Left cardiac atrium (tissue), 4 donors: ENCODE measurements at regions not wholly inside any gene's neighbourhood (a gene's known extent, or its start where the extent isn't known, plus 50 kb on each side); places are given as distances from the start of the nearest gene placed in this dataset.

Source experiments
- ATAC-seq, 2 donors: fragments of 200-7000 bp; cut with Tn5 transposase; one replicate each; pipeline ENCODE4 v1.9.1; 2020; ENCODE audit warnings: mild to moderate bottlenecking in 2 of 2, moderate library complexity in 2 of 2
- DNase-seq: peaks from one replicate; pipeline ENCODE4 v3.0.0-alpha.2; 2020
- intact Hi-C, 2 donors: fragments of 100-400 bp; cut with DNase I; formaldehyde crosslinking; loops; one replicate each; pipeline versions ENCODE4 v1.14.1 to v1.15.1; 2022 to 2023
- donor health status: DM: no; HTN: yes; CAD: no.
- donor health status: DM: no; HTN: yes; CAD: no; lungs with severe emphysema.
- donor health status: DM: yes; HTN: yes; CAD: no.
- donor health status: Dilated cardiomyopathy.

DNA sequence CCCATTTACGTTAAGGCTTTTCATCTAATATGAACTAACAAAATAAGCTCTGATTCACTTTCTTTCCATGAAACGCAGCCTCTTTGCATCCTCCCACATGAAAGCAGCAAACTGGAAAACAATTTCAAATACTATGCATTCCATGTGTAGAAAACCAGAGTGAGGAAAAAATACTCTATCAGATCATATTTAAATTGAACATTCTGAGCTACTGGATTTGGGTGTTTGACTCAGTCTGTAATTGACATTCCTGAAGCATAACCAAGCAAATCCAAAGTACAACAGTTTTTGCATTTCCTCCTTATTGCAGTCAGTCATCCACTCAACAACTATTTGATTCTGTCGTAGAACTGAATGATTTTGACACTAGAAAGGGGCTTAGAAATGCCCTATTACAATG lies 399.1 kb upstream of the NMUR2 start:
- DNase-seq: no peak
- no peak for ATAC-seq
- intact Hi-C loops: no loop called here

DNA sequence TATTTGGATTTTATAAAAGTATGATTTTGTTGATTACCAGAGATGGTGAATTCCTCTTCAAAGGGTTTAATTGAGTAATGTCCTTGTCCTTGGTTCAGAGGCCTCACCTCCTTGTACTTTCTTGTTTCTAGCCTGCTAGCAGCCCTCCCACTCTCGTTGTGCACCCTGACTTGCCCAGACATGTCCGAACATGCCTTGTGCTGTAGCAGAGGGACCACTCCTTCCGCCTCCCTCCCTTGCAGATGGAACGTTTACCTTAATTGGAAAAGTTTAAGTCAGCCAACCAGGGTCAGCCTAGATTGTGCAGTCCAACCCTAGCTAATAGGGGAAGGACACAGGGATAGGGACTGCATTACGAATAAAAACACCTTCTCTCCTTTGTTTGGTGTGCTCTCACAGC lies 406.9 kb upstream of the NMUR2 start:
- ATAC-seq (no peak), DNase-seq (no peak)
- intact Hi-C loops: no loop called here

DNA sequence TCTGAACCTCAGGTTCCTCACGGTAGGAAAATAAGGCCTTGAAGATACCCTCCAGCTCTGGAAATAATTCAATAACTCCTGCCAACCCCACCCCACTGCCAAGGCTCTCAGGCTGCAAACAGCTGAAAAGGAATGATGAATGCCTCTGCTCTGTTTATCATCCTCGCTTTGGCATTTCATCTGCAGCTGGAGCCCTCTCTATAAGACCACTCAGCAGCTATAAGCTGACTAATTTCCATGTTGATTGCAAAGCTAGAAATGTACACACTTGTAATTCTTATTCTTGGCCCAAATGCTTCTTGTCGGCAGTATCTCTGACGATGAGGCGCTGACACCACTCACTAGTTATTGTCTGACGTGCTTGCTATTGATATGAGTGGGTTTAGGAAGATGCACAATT lies 408.4 kb upstream of the NMUR2 start:
- intact Hi-C loops: no loop called here
- DNase-seq: no peak
- ATAC-seq: no peak

DNA sequence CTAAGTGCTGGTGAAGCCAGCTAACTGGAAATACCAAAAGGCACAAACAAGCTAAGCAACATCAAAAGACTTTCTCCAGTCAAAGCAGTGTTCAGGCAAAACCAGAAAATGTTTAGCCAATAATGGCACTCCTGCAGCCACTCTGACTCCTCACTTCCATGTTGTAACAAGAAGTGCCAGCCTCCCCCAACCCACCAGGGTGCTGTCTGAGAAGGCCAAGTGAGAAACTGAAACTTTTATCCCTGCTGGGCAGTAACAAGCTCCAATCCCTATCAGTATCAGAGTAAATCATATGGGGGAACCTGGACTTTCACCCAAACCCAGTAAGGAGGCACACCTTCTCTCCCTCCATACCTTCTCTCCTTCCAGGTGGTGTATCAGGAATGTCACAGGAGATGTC lies 414.8 kb upstream of the NMUR2 start:
- ATAC-seq (no peak), DNase-seq (no peak)
- intact Hi-C loops: no loop called here

DNA sequence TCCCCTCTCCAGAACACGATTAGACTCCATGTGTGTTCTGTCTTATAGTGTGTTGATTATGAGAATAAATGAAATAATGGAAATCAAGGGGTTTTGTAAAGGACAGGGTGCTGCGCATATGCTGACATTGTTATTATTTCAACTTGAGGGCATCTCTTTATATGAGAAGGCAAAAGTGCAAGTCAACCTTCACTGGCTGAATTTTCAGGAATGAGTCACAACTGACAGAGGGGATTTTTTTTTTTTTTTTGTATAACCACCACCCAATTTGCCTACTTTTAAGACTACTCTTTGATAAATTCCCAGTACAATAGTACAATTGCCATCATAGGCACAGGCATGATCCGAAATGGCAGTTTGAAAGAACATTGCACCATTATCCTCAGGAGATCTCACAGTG lies 419.2 kb upstream of the NMUR2 start:
- intact Hi-C loops: no loop called here
- no peak for ATAC-seq
- no peak for DNase-seq

DNA sequence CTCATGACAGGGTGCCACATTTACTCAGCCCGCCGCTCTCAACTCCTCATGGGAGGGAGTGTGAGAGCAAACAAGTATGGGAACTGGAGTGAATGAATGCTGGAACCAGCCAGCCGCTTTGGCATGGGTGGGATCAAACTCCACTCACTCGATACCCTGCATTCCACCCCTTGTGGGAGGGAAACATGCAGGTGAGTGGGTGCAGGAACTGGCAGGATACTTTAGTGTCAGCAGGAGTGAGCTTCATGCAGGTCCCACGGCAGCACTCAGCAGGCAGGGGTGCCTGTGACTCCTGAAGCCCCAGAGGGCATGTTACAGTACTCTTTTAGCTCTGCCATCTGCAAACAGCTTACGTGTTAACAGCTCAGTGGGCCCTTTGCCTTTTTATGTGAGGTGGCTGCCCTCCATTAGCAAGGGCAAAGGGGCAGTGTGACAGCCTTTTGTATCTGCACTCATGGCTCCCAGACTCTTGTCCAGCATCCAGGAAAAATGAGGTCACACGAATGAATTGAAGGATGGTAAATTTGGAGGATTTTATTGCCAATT lies 433.2 kb upstream of the NMUR2 start:
- intact Hi-C loops: no loop called here
- ATAC-seq (peak; percentile 29 to 41), DNase-seq (no peak)

DNA sequence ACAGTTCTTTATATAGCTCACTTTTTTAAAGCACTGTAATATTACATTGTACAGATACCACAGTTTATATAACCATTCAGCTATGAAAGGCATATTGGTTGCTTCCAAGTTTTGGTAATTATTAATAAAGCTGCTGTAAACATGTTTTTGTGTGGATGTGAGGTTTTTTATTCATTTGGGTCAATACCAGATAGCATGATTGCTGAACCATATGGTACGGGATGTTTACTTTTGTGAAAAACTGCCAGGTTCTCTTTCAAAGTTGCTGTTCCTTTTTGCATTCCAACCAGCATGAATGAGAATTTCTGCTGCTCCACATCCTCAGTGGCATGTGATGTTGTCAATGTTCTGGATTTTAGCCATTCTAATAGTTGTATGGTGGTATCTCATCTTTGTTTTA lies 439.6 kb upstream of the NMUR2 start:
- intact Hi-C loops: no loop called here
- DNase-seq (no peak), ATAC-seq (no peak)

DNA sequence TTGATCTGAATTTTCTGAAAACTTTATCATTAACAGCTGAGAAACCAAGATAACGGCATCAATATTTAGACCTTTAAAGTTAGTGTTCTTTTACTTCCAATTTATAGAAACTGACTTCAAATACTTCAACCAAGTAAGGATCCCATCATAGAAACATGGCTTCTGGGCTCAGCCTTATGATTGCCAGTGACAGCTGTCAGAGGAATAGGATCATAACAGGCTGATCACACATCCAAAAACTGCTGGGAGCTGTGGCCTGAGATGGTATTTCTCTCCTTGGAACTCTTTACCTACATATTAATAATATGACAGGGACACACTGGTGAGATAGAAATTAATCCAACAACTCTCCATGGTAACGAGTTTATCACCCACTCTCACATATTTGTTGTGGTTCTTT lies 448.3 kb upstream of the NMUR2 start:
- intact Hi-C loops: no loop called here
- DNase-seq (no peak), ATAC-seq (no peak)

DNA sequence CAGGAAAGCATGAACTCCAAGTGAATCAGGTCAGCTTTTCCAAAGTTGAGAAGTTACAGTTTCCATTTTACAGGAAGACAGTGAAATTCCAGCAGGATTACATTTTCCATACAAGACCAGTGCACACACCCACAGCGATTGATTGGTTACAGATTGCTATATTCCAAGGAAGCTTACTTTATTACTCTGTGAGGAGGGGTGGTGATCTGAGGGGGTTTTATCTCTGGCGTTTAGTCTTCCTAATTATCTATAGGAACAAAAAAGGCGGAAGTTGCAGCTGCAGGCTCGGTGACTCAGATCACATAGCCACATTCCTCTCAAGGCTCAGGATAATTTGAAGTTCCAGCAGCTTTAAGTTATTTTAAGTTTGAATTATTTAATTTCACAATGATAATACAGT lies 450.4 kb upstream of the NMUR2 start:
- ATAC-seq: no peak
- DNase-seq: no peak
- intact Hi-C loops: no loop called here

DNA sequence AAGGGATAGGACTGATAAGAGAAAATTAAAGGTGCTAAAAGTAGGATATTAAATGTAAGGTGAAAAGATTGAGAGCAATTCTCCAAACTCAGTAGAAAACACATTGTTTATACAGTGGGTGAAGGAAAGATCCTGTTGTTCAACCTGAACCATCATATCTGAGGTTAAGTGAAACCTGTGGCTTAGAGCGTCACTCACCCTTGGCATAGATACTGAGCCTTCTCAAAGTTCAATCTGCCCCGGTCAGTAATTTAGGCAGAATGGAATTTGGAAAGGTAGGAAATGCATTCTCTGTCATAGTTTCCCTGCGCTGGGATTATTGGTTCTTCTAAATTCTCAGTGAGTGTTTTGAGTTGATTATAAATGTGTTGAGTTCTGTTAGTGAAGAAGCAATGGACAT lies 456.2 kb upstream of the NMUR2 start:
- no peak for ATAC-seq
- intact Hi-C loops: no loop called here
- DNase-seq: no peak

DNA sequence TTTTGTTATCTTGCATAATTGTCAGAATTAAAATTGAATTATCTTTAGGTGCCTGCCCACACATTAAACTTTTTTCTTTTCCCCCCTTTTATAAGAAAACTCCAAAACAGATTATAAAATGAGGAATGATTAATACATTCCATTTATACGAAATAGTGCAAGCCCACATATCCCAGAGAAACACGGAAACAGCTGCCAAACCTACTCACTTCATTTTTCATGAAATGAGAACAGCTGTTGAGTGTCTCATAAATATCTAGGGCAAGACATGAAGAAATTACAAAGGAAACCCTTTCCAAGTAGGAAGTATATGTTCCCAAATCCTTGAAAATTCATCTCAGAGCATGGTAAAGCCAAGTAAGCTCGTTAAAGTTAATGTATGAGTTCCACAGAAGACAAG lies 459.4 kb upstream of the NMUR2 start:
- no peak for ATAC-seq
- no peak for DNase-seq
- intact Hi-C loops: no loop called here

DNA sequence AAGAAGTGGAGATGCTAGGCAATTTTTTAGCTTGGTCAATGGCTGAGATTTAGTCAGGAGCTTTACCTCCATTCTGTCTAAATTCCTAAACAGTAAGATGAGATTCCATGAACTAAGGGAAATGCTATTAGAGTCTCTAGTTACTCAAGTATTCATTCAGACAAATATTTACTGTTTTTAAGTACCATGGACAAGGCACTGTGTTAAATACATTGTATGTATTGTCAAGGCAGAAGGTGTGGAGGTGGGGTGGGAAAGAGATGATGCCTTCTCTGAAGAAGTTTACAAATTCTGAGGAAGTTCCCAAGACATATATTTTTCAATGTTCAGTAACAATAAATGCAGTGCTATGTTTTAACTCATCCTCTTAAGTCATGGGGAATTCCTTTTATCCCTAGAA lies 459.9 kb upstream of the NMUR2 start:
- intact Hi-C loops: no loop called here
- ATAC-seq (no peak), DNase-seq (no peak)

DNA sequence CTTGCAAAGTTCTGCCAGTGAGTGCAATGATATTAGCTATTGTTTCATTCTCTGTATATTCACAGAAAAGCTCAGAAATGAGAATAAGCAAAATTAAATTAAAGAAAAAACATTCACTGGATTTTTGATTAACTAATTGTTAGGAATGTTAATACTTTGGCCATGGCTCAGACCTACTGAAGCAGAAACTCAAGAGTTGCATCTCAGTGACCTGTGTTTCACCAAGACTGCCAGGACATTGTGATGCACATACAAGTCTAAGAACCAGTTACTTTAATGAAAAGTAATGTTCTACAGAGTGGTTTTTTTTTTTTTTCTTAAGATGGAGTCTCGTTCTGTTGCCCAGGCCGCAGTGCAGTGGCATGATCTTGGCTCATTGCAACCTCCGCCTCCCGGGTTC lies 464.9 kb upstream of the NMUR2 start:
- DNase-seq: no peak
- ATAC-seq: no peak
- intact Hi-C loops: no loop called here

DNA sequence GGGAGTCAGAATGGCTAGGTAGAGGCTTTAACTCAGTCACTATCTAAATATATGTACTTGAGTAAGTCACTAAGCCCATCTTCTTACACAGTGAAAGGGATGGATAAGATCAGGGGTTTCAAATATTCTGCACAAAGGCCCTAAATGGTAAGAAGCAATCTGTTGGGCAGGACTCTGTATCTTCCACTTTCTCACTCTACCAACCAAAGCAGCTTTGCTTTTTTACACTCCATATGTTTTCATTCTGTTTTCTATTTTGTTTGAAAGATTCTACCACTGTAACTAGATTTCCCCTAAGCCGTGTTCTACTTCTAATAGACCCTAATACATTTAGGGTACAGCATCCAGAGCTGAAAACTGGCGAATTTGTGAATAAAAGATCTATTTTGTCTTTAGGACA lies 477.5 kb upstream of the NMUR2 start:
- intact Hi-C loops: no loop called here
- ATAC-seq: no peak
- no peak for DNase-seq

DNA sequence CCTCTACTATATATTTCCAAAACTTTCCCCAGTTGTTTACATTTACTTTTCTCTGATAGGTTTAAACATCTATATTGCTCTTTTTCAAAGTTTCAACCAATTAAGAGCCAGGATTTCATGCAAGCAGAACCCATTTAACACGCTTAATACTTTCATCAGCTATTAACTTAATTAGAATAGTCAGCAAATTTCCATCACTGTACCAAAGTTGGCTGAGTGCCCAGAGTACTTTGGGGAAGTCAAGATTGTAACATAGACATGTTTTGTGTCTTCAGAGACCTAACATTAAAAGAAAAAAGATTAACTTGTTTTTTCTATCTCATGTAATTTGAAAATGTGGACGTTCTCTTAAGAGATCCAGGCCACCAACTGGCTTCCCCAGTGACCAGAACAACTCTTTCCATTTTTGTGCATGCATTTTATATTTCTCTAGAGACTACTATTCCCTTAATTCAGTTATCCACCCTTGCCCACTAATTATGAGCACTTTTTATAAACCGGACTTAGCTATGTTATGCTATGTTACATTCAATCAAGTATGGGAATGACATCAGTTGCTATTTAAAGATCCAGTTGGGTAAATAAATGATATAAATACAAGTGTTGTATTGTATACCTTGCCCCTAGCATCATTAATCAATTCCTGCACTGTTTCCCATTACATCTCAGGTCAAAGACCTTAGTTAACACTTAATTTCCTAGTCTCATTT lies 478.1 kb upstream of the NMUR2 start:
- ATAC-seq: no peak
- intact Hi-C loops: no loop called here

DNA sequence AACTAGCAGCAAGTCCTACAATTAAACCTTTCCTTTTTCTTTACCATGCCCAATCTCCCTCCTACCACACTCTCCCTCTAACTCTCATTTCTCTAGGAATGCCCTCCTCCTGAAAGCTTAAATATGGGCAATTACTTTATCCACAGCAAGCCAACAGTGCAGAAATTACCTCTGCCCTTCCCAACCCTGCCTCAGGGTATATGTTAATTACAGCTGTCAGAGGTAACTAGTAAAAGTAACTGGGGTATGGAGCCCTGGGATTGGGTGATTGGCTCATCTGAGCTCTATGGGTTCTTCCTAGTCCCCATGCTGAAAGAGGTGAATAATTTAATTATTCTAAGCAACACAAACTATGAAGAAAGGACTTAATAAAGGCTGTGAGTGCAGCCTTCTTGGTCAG lies 478.9 kb upstream of the NMUR2 start:
- DNase-seq (no peak), ATAC-seq (no peak)
- intact Hi-C loops: no loop called here

More for the DNA sequence above, 478.1 kb upstream of the NMUR2 start:
- no peak for DNase-seq

DNA sequence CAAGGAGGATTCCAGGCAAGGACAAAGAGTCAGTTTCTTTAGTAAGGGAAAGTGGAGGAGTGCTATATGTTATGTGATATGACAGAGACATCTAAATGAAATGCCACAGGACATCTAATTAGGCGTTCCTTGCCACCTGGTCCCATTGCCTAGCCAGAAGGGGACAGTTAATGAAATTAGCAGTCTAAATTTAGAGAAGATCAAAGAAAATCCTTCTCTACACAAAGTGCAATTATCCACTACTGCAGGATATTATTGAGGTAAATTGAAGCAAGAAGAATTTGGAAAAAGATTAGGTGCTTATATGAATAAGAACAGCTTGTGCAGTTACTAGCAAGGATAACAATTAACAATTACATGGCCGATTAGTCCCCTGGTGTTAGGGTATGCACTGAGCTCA lies 495.3 kb upstream of the NMUR2 start:
- ATAC-seq: no peak
- intact Hi-C loops: no loop called here
- no peak for DNase-seq

DNA sequence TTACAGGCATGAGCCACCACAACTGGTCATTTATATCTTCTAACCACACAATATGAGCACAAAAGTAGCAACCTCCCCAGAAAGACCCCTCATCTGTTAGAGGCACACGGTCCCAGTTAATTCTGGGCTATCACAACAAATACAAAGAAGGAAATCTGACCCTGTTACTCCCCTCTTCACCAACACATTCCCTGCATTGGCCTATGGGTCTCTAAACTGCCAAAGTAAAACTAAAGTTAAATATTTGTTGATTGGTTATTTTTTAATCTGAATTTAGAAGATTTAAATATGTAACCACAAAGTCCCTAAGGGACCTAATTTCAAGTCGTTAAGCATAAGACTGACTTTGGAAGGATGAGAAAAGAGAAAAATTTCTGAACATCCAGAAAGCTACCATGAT lies 496.7 kb upstream of the NMUR2 start:
- intact Hi-C loops: no loop called here
- no peak for DNase-seq
- no peak for ATAC-seq

DNA sequence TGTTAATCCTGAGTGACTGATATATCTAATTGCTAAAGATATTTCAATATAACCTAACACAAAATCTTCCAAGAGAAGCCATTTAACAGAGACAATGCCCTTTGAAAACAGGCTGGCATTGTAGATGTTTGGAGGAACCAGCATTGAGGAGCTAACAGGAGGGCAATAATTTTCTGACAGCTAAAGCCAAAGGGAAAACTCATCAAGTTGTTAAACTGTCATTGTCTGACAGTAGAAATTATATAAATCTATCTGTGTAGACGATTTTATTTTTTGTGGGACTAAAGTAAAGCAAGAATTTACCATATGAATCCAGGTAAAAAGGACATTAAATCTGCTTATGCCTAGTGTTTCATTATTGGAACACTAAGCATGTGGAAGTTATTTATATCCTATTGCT lies 500.2 kb upstream of the NMUR2 start:
- intact Hi-C loops: no loop called here
- no peak for ATAC-seq
- no peak for DNase-seq

DNA sequence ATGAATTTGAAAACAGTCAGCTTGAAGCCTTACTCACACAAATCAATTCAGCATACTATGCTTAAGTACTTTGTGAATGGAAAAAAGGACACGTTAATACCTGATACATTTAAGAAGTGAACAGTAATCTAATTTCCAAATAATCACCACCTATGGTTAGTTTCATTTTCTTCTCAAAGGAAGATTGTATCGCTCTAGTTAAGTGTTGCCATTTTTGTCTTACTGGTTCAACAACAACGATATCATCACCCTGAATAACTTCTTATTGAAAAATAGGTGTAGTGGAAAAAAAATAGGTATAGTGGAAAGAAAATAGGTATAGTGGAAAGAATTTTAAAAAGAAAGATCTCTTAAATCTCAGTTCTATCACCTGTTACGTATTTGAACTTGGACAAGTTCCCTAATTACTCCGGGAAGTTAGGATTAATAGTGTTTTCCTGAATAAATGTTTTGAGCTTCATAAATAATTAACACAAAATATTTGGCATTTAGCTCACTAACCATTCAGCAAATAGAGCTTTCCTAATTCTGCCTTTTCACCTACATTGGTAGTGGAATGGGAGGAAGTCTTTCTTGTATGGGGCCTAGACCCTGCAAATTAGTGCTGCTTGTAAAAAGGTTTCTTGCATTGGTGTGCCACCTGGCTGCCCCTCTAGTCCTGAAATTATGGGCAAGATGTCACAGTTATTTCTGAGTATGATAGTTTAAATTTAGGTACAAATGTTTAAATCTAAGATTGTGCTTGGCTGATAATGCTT lies 502.6 kb upstream of the NMUR2 start:
- DNase-seq (no peak), ATAC-seq (no peak)
- intact Hi-C loops: no loop called here

DNA sequence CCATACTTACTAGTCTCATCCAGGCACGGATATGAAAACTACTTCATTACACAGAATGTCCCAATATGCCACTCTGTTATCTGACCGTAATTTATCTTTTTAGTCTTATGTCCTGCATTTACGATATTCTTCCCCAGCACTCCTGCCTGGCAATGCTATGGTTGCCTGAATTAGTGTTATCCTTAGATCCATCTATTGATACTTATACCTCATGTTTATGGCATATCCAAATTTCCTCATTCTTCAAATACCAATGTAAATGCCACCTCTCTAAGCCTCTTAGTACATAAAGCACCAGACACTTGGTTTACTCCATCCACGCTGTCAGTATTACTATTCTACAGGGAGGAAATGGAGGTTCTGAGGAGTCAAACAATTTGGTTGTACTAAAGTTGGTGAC lies 507.8 kb upstream of the NMUR2 start:
- no peak for DNase-seq
- ATAC-seq: no peak
- intact Hi-C loops: no loop called here
